ENCODE measurements at regions not wholly inside any gene's neighbourhood (a gene's known extent, or its start where the extent isn't known, plus 50 kb on each side); places are given as distances from the start of the nearest gene placed in this dataset.

DNA sequence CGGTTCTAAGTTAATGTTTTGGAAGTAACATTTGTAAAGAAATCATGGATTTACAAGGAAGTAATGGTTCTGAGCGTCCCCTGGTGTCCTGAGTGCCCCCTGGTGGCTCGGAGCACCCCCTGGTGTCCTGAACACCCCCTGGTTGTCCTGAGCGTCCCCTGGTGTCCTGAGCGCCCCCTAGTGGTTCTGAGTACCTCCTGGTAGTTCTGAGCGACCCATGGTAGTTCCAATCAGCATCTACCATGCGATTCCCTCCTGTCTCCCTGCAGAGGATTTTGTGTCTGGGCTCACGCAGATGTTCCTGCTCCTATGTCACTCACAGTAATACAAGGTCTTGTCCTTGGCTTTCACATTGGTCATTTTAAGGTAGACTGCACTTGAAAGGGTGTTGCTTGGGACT, 1352.9 kb downstream of the TMEM121 start:
- TF ChIP-seq POLR2AphosphoS5 (IDR thresholded peaks at IDR 0.05; ENCODE audit: borderline replicate concordance, low read depth, low read length) (no peak), EZH2 (IDR thresholded peaks at IDR 0.05) (no peak), FOXP2 (optimal IDR thresholded peaks at IDR 0.05; ENCODE audit: control extremely low read depth, extremely low read length, insufficient read depth) (no peak)
- Histone ChIP-seq H3K4me3 (no peak overlapping the region), H3K9me3 (ENCODE audit: low read depth, low read length) (no peaks in the 10 kb centered on the region), H3K36me3 (ENCODE audit: insufficient read depth, low read length) (no peaks in the 10 kb centered on the region), H3K27ac (no peak overlapping the region), H3K9ac (ENCODE audit: insufficient read length) (no peak overlapping the region)
- no peak for DNase-seq (ENCODE audit: low read depth, low spot score)

DNA sequence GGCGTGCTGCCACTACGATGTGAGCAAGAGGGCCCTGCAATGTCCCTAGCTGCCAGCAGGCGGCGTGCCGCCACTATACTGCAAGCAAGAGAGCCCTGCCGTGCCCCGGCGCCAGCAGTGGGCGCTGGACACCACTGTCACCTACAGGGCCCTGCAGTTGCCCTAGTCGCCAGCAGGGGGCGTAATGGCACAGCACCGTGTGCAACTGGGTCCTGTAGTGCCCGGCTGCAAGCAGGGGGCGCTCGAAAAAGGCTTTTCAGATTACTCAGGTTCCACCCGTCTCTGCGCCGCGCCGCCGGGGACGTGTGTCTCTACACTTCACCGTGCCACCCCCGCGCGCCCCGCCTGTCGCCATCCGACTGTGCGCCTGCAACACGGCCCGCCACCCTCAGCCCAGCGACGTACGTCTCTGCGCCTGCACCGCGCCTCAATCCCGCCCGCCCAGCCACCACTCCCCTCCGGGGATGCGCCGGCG, 1356.9 kb downstream of the TMEM121 start:
- Histone ChIP-seq H3K9me3 (ENCODE audit: low read depth, low read length) (no peaks in the 10 kb centered on the region), H3K4me3 (no peak overlapping the region), H3K36me3 (ENCODE audit: insufficient read depth, low read length) (no peaks in the 10 kb centered on the region), H3K9ac (ENCODE audit: insufficient read length) (no peak overlapping the region), H3K27ac (no peak overlapping the region)
- DNase-seq (ENCODE audit: low read depth, low spot score): no peak
- TF ChIP-seq EZH2 (IDR thresholded peaks at IDR 0.05): no peak
- TF ChIP-seq POLR2AphosphoS5 (IDR thresholded peaks at IDR 0.05; ENCODE audit: borderline replicate concordance, low read depth, low read length): no peak
- TF ChIP-seq FOXP2 (optimal IDR thresholded peaks at IDR 0.05; ENCODE audit: control extremely low read depth, extremely low read length, insufficient read depth): no peak

Measured in SK-N-MC (cell line).